ENCODE measurements at regions not wholly inside any gene's neighbourhood (a gene's known extent, or its start where the extent isn't known, plus 50 kb on each side); places are given as distances from the start of the nearest gene placed in this dataset.

GRCh38 chr13:22201375-22201925 is 530.6 kb downstream of the FGF9 start:
- no peaks in the 10 kb centered on the region for H3K79me2 ChIP-seq (ENCODE audit: control insufficient read depth, insufficient read depth, low read length)
- no peak for FAIRE-seq
- dilution Hi-C loops (cut with MboI; ENCODE audit: extremely low pct_ligation_motif_present, low sequenced_read_pairs): no loop called here
- no peak overlapping the region for H3K27ac ChIP-seq (ENCODE audit: control insufficient read depth, insufficient read depth, low read length)
- no peak for DNase-seq (ENCODE audit: low read depth, low spot score)
- H3K9me3 ChIP-seq (ENCODE audit: control insufficient read depth, low read depth, low read length): no peaks in the 10 kb centered on the region
- no peak overlapping the region for H3K4me2 ChIP-seq (ENCODE audit: control insufficient read depth, extremely low read depth, insufficient read depth, low read depth, low read length)
- H3K9me1 ChIP-seq (ENCODE audit: control insufficient read depth, extremely low read depth, insufficient read depth, low read length): no peaks in the 10 kb centered on the region
- no peaks in the 10 kb centered on the region for H3K4me1 ChIP-seq (ENCODE audit: control insufficient read depth, extremely low read depth, insufficient read depth, low read length)
- H3K4me3 ChIP-seq (ENCODE audit: control insufficient read depth in 2 of 3, extremely low read depth in 1 of 3, insufficient read depth in 2 of 3, low read depth in 1 of 3, low read length in 3 of 3): no peak overlapping the region
- H2AFZ ChIP-seq (ENCODE audit: control insufficient read depth, low read length): no peak overlapping the region
- no peak overlapping the region for H3K9ac ChIP-seq (ENCODE audit: control insufficient read depth, extremely low read depth, insufficient read depth, low read length)
- no peaks in the 10 kb centered on the region for H3K36me3 ChIP-seq (ENCODE audit: control insufficient read depth in 2 of 2, extremely low read depth in 1 of 2, insufficient read depth in 2 of 2, low read length in 2 of 2)
- H3K27me3 ChIP-seq (ENCODE audit: control insufficient read depth, extremely low read depth, insufficient read depth, low read length): no peaks in the 10 kb centered on the region
- no peaks in the 10 kb centered on the region for H4K20me1 ChIP-seq (ENCODE audit: control insufficient read depth, extremely low read depth, insufficient read depth, low read length)
- TF ChIP-seq EZH2 (IDR thresholded peaks at IDR 0.05; ENCODE audit: low read length): no peak
- TF ChIP-seq, protein P1, sequence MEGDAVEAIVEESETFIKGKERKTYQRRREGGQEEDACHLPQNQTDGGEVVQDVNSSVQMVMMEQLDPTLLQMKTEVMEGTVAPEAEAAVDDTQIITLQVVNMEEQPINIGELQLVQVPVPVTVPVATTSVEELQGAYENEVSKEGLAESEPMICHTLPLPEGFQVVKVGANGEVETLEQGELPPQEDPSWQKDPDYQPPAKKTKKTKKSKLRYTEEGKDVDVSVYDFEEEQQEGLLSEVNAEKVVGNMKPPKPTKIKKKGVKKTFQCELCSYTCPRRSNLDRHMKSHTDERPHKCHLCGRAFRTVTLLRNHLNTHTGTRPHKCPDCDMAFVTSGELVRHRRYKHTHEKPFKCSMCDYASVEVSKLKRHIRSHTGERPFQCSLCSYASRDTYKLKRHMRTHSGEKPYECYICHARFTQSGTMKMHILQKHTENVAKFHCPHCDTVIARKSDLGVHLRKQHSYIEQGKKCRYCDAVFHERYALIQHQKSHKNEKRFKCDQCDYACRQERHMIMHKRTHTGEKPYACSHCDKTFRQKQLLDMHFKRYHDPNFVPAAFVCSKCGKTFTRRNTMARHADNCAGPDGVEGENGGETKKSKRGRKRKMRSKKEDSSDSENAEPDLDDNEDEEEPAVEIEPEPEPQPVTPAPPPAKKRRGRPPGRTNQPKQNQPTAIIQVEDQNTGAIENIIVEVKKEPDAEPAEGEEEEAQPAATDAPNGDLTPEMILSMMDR (optimal IDR thresholded peaks at IDR 0.05 in 1 of 3, IDR thresholded peaks at IDR 0.05 in 1 of 3, conservative IDR thresholded peaks at IDR 0.05 in 1 of 3; ENCODE audit: extremely low read depth in 1 of 3, insufficient read depth in 2 of 3, low read length in 3 of 3): no peak

- no peaks in the 10 kb centered on the region for H3K27me3 ChIP-seq (ENCODE audit: control insufficient read depth, extremely low read depth, insufficient read depth, low read length)
- H3K4me1 ChIP-seq (ENCODE audit: control insufficient read depth, extremely low read depth, insufficient read depth, low read length): no peaks in the 10 kb centered on the region
- no peak overlapping the region for H2AFZ ChIP-seq (ENCODE audit: control insufficient read depth, low read length)
- H3K27ac ChIP-seq (ENCODE audit: control insufficient read depth, insufficient read depth, low read length): no peak overlapping the region
- dilution Hi-C loops (cut with MboI; ENCODE audit: extremely low pct_ligation_motif_present, low sequenced_read_pairs): no loop called here
- no peaks in the 10 kb centered on the region for H3K9me1 ChIP-seq (ENCODE audit: control insufficient read depth, extremely low read depth, insufficient read depth, low read length)
- no peak for DNase-seq (ENCODE audit: low read depth, low spot score)
- H3K79me2 ChIP-seq (ENCODE audit: control insufficient read depth, insufficient read depth, low read length): no peaks in the 10 kb centered on the region
- peaks cover 5% of the 10 kb centered on the region for H3K9me3 ChIP-seq (ENCODE audit: control insufficient read depth, low read depth, low read length)
- H4K20me1 ChIP-seq (ENCODE audit: control insufficient read depth, extremely low read depth, insufficient read depth, low read length): no peaks in the 10 kb centered on the region
- no peak overlapping the region for H3K4me2 ChIP-seq (ENCODE audit: control insufficient read depth, extremely low read depth, insufficient read depth, low read depth, low read length)
- TF ChIP-seq, protein P1 (optimal IDR thresholded peaks at IDR 0.05 in 1 of 3, IDR thresholded peaks at IDR 0.05 in 1 of 3, conservative IDR thresholded peaks at IDR 0.05 in 1 of 3; ENCODE audit: extremely low read depth in 1 of 3, insufficient read depth in 2 of 3, low read length in 3 of 3): no peak
- TF ChIP-seq EZH2 (IDR thresholded peaks at IDR 0.05; ENCODE audit: low read length): no peak
- no peak for FAIRE-seq
- no peaks in the 10 kb centered on the region for H3K36me3 ChIP-seq (ENCODE audit: control insufficient read depth in 2 of 2, extremely low read depth in 1 of 2, insufficient read depth in 2 of 2, low read length in 2 of 2)
- no peak overlapping the region for H3K9ac ChIP-seq (ENCODE audit: control insufficient read depth, extremely low read depth, insufficient read depth, low read length)
- H3K4me3 ChIP-seq (ENCODE audit: control insufficient read depth in 2 of 3, extremely low read depth in 1 of 3, insufficient read depth in 2 of 3, low read depth in 1 of 3, low read length in 3 of 3): no peak overlapping the region
These were observed 539.5 kb downstream of the FGF9 start for GRCh38 chr13:22210134-22210930.

All from keratinocyte (primary cell).